PFSK-1 (cell line): ENCODE measurements at regions not wholly inside any gene's neighbourhood (a gene's known extent, or its start where the extent isn't known, plus 50 kb on each side); places are given as distances from the start of the nearest gene placed in this dataset.

Experiments used
- FOXP2 ChIP-seq: optimal IDR thresholded peaks from 2 replicates; pipeline ENCODE3; 2011; ENCODE audit warnings: borderline replicate concordance, control low read depth, inconsistent platforms; ENCODE audit not compliant: insufficient read depth; ENCODE audit errors: extremely low read length, extremely low read depth
- POLR2AphosphoS5 ChIP-seq: IDR thresholded peaks from 2 replicates; pipeline ENCODE4 v1.6.1; 2012; ENCODE audit warnings: low read depth, mild to moderate bottlenecking, control low read depth, low read length, moderate library complexity
- REST ChIP-seq, 2 experiments: IDR thresholded peaks; 2 replicates each; pipeline versions ENCODE4 v1.6.1 to v1.8.0; 2011 to 2012; ENCODE audit warnings: low read depth in 2 of 2, low read length in 2 of 2, control low read depth in 1 of 2, inconsistent platforms in 1 of 2, mild to moderate bottlenecking in 1 of 2, moderate library complexity in 1 of 2; ENCODE audit not compliant: insufficient read depth in 1 of 2
- SIN3A ChIP-seq: IDR thresholded peaks from 2 replicates; pipeline ENCODE4 v1.6.1; 2012; ENCODE audit warnings: mild to moderate bottlenecking, low read length, moderate library complexity, borderline replicate concordance; ENCODE audit not compliant: insufficient read depth
- TAF1 ChIP-seq: IDR thresholded peaks from 2 replicates; pipeline ENCODE4 v1.6.1; 2012; ENCODE audit warnings: low read length, control low read depth, borderline replicate concordance; ENCODE audit not compliant: insufficient read depth

DNA sequence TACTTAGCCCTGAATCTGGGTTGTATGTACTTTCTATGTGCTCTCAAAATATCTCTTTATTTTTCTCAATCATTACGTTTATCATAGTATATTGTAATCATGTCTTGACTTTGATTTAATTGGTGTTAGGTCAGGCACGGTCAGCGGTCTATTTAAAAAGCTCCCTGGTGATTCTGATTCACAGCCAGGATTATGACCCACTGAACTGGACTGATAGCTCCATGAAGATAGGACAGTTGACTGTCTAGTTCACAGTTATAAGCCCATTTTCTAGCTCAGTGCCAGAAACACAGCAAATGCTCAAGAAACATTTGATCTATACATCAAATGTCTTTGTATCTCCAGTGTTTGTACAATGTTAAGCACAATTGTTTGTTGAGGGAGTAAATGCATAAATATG lies 111.5 kb upstream of the CCN2 start:
- TF ChIP-seq FOXP2 (no peak), POLR2AphosphoS5 (no peak)

DNA sequence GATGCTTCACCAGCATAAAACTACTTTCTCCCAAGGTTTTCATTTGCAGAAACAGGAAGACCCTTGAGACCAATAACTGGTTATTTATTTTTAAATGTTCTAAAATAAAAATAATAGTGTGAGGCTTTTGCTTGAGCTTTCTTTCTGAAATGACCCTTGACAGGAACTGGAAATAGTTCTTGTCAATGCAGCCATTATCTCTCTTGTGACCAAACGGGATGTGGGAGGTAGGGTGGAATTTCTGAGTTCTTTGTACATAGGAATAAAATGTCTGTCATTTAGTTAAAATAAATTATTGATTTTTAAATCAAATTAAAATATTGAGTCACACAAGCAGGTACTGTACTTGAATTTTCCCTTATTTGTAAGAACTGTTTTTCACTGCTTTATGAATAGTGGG lies 110.2 kb upstream of the CCN2 start:
- TF ChIP-seq REST (IDR thresholded peaks at IDR 0.05; ENCODE audit: insufficient read depth in 1 of 2, low read depth in 2 of 2, low read length in 2 of 2) (no peak), FOXP2 (no peak), TAF1 (no peak), POLR2AphosphoS5 (no peak), SIN3A (no peak)

DNA sequence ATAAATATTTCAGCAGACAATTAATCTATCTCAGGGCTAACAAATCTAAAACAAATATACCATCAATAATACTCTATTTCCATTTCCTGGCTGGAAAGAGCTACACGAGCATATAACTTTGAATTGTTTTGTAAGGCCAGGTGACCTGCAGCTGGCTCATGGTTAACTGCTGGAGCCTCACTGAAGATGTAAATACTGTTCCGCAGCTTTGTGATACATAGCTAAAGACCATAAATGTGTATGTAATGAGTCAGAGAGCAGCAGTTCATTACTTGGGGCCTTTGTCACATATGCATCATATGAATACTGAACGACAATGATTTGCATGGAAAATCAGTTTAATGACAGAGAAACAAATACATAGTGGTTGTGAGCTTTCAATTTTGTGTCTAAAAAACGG lies 109.4 kb upstream of the CCN2 start:
- TF ChIP-seq POLR2AphosphoS5 (no peak), FOXP2 (no peak), REST (IDR thresholded peaks at IDR 0.05; ENCODE audit: insufficient read depth in 1 of 2, low read depth in 2 of 2, low read length in 2 of 2) (no peak), SIN3A (no peak), TAF1 (no peak)

GRCh38 chr6:132058975-132059374 lies 107.8 kb upstream of the CCN2 start:
- no peak for TF ChIP-seq FOXP2
- no peak for TF ChIP-seq SIN3A
- no peak for TF ChIP-seq REST (IDR thresholded peaks at IDR 0.05; ENCODE audit: insufficient read depth in 1 of 2, low read depth in 2 of 2, low read length in 2 of 2)
- TF ChIP-seq TAF1, result no peak
- TF ChIP-seq POLR2AphosphoS5, result no peak

GRCh38 chr6:132054525-132054924 lies 103.4 kb upstream of the CCN2 start:
- TF ChIP-seq FOXP2 (no peak), REST (IDR thresholded peaks at IDR 0.05; ENCODE audit: insufficient read depth in 1 of 2, low read depth in 2 of 2, low read length in 2 of 2) (no peak), TAF1 (no peak), SIN3A (no peak), POLR2AphosphoS5 (no peak)
